Colonic mucosa (tissue), 4 donors: ENCODE measurements at regions not wholly inside any gene's neighbourhood (a gene's known extent, or its start where the extent isn't known, plus 50 kb on each side); places are given as distances from the start of the nearest gene placed in this dataset.

ENCODE experiments used
- DNase-seq: peaks from one replicate; pipeline ENCODE4 v3.0.0-alpha.2; 2020
- H3K27ac ChIP-seq: fragments of 200-600 bp; one replicate; pipeline ENCODE4 v1.8.0; 2021
- H3K27me3 ChIP-seq: fragments of 200-600 bp; one replicate; pipeline ENCODE4 v1.8.0; 2021
- H3K36me3 ChIP-seq: fragments of 200-600 bp; one replicate; pipeline ENCODE4 v1.8.0; 2021
- H3K4me1 ChIP-seq: fragments of 200-600 bp; one replicate; pipeline ENCODE4 v1.8.0; 2021; ENCODE audit warnings: mild to moderate bottlenecking
- H3K4me3 ChIP-seq: fragments of 200-600 bp; one replicate; pipeline ENCODE4 v1.8.0; 2021
- H3K9ac ChIP-seq, 2 donors: one replicate each; pipeline ENCODE4 v1.7.0; 2013; ENCODE audit warnings: control low read depth in 2 of 2, low read depth in 2 of 2, low read length in 2 of 2
- H3K9me3 ChIP-seq: fragments of 200-600 bp; one replicate; pipeline ENCODE4 v1.8.0; 2021
- intact Hi-C: fragments of 100-400 bp; cut with DNase I; formaldehyde crosslinking; loops from one replicate; pipeline ENCODE4 v1.14.1; 2022
- TF ChIP-seq, protein P1 (sequence below): fragments of 200-600 bp; IDR thresholded peaks from one replicate; pipeline ENCODE4 v1.8.0; 2022; ENCODE audit warnings: antibody characterized with exemption, mild to moderate bottlenecking
- donor health status: healthy.
- donor health status: DM: no; HTN: no; CAD: no.
- donor health status: DM: no; HTN: no; CAD: no.

DNA sequence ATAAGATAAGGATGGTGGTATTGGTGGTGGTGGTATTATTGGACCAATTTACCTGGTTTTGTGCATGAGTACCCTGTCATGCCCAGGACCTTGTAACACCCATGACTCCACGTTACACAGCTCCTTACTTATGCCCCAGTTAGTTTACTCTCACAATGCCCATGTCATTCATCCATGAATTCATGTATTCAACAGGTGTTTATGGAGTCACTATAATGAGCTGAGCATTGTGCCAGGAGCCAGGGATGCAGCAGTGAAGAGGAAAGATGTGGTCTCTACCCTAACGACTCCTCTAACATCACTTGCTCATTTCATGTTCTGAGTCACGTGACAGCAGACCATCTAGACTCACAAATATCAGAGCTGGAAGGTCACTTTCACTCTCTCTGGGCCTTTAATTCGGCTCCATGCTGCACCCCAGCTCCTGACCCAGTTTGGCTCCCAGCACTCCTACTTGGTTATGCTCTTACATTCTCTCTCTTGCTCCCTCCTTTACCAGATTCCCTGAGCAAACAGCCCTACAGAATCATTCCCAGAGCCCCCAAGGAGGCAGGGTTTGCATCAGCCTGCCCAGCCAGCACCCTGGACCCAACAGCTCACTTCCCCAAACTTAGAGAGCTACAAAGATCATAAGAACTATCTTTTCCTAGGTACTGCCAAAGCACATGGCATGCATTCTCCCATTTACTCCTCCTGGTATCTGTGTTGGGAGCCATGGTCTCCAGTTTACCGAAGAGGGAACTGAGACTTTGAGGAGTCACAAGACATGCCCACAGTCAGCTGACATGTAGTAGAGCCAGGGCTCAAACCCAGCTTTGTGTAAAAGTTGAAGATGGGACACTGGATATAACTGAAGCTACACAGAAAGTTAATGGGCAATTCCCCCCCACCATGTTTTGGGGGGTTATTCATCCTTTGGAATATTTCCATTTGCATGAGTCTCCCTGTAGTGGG is 449.9 kb downstream of the LRATD1 start:
- no peaks in the 10 kb centered on the region for H3K9me3 ChIP-seq
- TF ChIP-seq, protein P1, sequence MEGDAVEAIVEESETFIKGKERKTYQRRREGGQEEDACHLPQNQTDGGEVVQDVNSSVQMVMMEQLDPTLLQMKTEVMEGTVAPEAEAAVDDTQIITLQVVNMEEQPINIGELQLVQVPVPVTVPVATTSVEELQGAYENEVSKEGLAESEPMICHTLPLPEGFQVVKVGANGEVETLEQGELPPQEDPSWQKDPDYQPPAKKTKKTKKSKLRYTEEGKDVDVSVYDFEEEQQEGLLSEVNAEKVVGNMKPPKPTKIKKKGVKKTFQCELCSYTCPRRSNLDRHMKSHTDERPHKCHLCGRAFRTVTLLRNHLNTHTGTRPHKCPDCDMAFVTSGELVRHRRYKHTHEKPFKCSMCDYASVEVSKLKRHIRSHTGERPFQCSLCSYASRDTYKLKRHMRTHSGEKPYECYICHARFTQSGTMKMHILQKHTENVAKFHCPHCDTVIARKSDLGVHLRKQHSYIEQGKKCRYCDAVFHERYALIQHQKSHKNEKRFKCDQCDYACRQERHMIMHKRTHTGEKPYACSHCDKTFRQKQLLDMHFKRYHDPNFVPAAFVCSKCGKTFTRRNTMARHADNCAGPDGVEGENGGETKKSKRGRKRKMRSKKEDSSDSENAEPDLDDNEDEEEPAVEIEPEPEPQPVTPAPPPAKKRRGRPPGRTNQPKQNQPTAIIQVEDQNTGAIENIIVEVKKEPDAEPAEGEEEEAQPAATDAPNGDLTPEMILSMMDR: no peak
- H3K4me1 ChIP-seq: no peaks in the 10 kb centered on the region
- no peak overlapping the region for H3K4me3 ChIP-seq
- no peak for DNase-seq
- H3K36me3 ChIP-seq: no peaks in the 10 kb centered on the region
- H3K27ac ChIP-seq: no peak overlapping the region
- H3K9ac ChIP-seq: no peak overlapping the region
- H3K27me3 ChIP-seq: no peaks in the 10 kb centered on the region
- intact Hi-C loops: no loop called here

DNA sequence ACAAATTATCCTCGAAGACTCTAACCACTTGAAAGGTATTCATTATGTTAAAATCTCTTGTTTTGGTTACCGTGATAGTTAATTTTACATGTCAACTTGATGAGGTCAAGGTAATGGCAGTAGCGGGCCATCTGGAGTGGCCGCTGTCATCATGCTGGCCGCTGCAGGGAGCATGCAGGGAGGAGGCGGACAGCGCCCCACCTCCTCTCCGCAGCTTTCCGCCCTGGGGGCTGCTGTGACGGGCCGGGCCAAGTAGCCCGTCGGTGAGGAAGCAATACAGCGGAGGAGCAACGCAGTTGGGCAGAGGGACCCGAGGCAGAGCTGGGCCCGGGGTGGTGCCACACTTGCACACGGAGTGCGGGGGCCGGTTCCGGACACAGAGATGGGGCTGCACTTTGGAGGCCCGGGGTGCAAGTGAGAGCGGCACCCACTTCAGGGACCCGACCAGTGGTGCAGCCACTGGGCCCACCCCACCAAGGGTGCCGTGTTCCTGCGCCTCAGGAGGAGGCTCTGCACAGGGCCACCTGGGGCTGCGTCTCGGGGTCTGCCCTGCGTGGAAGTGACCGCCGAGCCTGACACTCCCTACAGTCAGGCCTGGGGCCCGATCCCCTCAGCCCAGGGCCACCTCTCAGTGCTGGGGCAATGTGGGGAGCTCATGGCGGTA is 452.4 kb downstream of the LRATD1 start:
- TF ChIP-seq, protein P1: no peak
- DNase-seq: no peak
- H3K9me3 ChIP-seq: no peaks in the 10 kb centered on the region
- no peak overlapping the region for H3K9ac ChIP-seq
- intact Hi-C loops: no loop called here
- H3K27me3 ChIP-seq: no peaks in the 10 kb centered on the region
- H3K4me1 ChIP-seq: no peaks in the 10 kb centered on the region
- no peak overlapping the region for H3K4me3 ChIP-seq
- no peaks in the 10 kb centered on the region for H3K36me3 ChIP-seq
- no peak overlapping the region for H3K27ac ChIP-seq

DNA sequence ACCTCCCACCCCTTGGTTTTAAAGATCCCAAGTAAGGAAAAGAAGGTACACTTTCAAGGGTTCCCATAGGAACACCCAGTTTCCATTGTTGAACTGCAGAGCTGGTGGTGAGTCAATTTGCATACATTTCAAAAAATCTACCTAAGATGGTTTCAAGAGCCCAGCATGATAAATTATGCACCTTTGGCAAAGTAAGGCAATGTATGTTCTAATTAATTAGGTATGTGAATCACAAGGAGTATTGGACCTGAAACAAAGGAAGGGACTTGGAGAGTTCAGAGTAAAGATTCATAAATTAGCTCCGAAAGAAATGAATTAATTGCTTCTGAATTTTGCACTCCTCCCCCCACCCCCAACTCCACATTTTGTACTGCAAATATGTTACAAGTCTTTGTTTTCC is 459.7 kb downstream of the LRATD1 start:
- Histone ChIP-seq H3K27ac (no peak overlapping the region), H3K9ac (no peak overlapping the region), H3K36me3 (no peaks in the 10 kb centered on the region), H3K4me1 (no peaks in the 10 kb centered on the region), H3K4me3 (no peak overlapping the region), H3K9me3 (no peaks in the 10 kb centered on the region), H3K27me3 (no peaks in the 10 kb centered on the region)
- TF ChIP-seq, protein P1: no peak
- intact Hi-C loops: no loop called here
- DNase-seq: no peak

DNA sequence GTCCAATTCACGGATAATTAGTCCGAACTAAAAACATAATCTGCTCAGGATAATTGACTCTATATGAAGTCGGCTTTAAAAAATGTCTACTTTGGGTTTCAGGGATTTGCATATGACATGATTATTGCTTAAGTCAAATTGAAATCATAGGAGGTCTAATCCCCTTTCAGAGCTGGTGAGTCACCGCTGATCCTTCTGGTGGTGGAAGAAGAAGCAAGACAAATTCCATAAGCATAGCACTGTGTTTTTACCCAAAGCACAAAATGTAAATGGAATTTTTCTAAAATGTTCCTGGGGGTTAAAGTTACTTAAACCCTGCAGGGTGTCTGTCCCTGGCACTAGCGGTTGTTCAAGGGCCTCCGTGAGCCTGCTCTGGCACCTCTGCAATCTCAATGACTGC is 460.2 kb downstream of the LRATD1 start:
- H3K27me3 ChIP-seq: no peaks in the 10 kb centered on the region
- no peaks in the 10 kb centered on the region for H3K36me3 ChIP-seq
- H3K9me3 ChIP-seq: no peaks in the 10 kb centered on the region
- intact Hi-C loops: no loop called here
- H3K4me1 ChIP-seq: no peaks in the 10 kb centered on the region
- H3K27ac ChIP-seq: no peak overlapping the region
- no peak overlapping the region for H3K4me3 ChIP-seq
- DNase-seq: no peak
- H3K9ac ChIP-seq: no peak overlapping the region
- TF ChIP-seq, protein P1: no peak

DNA sequence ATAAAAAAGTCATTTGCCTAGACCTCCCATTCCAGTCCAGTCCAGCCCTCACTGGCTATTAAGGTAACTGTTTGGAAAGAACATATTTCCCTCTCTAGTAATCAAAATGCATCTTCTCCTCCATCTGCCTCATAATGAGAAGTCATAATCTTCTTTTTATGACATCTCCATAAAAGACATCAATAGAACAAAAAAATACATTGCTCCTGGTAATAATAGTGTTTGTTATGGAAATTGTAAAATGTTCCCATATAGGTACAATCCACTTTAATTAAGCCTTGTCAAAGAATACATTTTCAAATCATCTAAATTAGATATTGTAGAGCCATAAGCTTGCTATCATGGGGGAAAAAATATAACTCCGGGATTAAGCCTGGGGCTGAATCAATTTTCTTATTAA is 461.6 kb downstream of the LRATD1 start:
- intact Hi-C loops: no loop called here
- Histone ChIP-seq H3K27me3 (no peaks in the 10 kb centered on the region), H3K9me3 (no peaks in the 10 kb centered on the region), H3K4me1 (no peaks in the 10 kb centered on the region), H3K4me3 (no peak overlapping the region), H3K36me3 (no peaks in the 10 kb centered on the region), H3K9ac (no peak overlapping the region), H3K27ac (no peak overlapping the region)
- DNase-seq: no peak
- TF ChIP-seq, protein P1: no peak
